Muscle layer of duodenum (tissue), 2 donors: ENCODE measurements at regions not wholly inside any gene's neighbourhood (a gene's known extent, or its start where the extent isn't known, plus 50 kb on each side); places are given as distances from the start of the nearest gene placed in this dataset.

Source experiments
- H3K27ac ChIP-seq: one replicate; pipeline ENCODE4 v1.7.0; 2013; ENCODE audit warnings: mild to moderate bottlenecking, low read length
- H3K27me3 ChIP-seq: one replicate; pipeline ENCODE4 v1.7.0; 2013; ENCODE audit warnings: low read depth, mild to moderate bottlenecking, control low read depth, low read length
- H3K36me3 ChIP-seq, 2 donors: one replicate each; pipeline ENCODE4 v1.7.0; 2013; ENCODE audit warnings: low read length in 2 of 2, control low read depth in 1 of 2, mild to moderate bottlenecking in 1 of 2; ENCODE audit not compliant: insufficient read depth in 2 of 2, control insufficient read depth in 1 of 2
- H3K4me1 ChIP-seq, 2 donors: one replicate each; pipeline ENCODE4 v1.7.0; 2013; ENCODE audit warnings: low read length in 2 of 2, mild to moderate bottlenecking in 2 of 2, control low read depth in 1 of 2, moderate library complexity in 1 of 2; ENCODE audit not compliant: insufficient read depth in 2 of 2, control insufficient read depth in 1 of 2
- H3K4me3 ChIP-seq, 2 donors: one replicate each; pipeline ENCODE4 v1.7.0; 2013; ENCODE audit warnings: low read length in 2 of 2, low read depth in 1 of 2, mild to moderate bottlenecking in 1 of 2
- H3K9me3 ChIP-seq, 2 donors: one replicate each; pipeline ENCODE4 v1.7.0; 2013; ENCODE audit warnings: low read length in 2 of 2, control low read depth in 1 of 2, mild to moderate bottlenecking in 1 of 2; ENCODE audit not compliant: control insufficient read depth in 1 of 2
- donor health status: healthy.

DNA sequence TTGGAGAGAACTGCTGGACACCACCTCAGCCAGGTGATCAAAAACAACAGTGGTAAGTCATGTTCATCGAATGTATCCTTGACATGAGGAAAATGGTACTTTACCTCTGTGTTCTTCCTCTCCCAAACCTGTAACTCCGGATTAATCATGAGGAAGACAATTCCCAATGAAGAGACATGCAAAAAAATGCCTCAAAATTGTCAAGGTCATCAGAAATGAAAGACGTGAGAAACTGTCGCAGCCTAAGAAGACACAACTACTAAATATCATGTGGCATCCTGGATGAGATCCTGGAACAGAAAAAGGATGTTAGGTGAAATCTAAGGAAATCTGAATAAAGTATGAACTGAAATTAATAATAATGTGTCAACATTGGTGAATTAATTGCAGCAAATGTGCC is 178.4 kb downstream of the LACC1 start:
- Histone ChIP-seq H3K27me3 (no peaks in the 10 kb centered on the region), H3K27ac (no peak overlapping the region), H3K4me3 (no peak overlapping the region), H3K36me3 (no peaks in the 10 kb centered on the region), H3K4me1 (no peaks in the 10 kb centered on the region), H3K9me3 (no peaks in the 10 kb centered on the region)

DNA sequence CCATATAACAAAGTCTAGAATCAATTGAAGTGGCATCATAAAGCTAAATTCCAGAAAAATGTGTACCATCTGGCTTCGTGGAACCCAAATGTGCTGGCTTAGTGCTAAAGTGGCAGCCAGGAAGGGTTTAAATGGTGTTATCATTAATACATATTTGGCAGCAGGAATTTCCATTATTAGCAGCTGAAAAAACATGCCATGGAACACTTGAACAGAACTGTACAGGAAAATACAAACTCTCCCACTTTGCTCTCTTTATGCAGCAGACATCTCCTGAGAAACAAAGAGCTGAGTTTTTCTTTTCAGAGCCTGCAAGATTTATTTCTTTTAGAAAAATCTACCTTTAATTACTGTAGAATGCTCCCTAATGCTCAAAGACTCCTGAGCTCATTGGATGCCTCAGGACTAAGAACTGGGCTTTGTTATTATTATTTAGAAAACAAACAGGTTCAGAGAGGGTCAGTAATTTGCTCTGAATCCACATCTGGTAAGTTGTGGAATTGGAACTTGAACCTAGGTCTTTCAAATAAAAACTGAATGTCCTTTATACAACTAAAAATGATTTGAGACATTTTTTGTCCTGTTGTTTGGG is 179.0 kb downstream of the LACC1 start:
- Histone ChIP-seq H3K4me1 (no peaks in the 10 kb centered on the region), H3K9me3 (no peaks in the 10 kb centered on the region), H3K27me3 (no peaks in the 10 kb centered on the region), H3K27ac (no peak overlapping the region), H3K36me3 (no peaks in the 10 kb centered on the region), H3K4me3 (no peak overlapping the region)

DNA sequence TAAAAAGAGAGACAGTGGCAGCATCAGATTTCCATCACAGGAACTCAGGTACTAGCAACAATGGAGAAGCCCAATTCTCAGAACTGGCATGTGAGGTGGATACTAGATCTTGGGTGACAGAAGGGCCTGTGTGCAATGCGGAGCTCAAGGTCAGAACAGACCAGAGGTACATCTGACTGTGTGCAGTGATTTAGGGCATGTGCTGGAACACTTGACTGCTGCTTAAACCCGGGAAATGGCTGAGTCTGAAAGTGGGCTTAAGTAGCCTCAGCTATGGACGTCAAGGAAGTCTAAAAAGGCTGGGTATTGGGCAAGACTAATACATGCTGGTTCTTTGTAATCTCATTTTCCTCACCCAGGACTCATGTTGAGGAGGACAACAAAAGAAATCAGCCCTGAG is 182.2 kb downstream of the LACC1 start:
- H3K27me3 ChIP-seq: no peaks in the 10 kb centered on the region
- H3K4me1 ChIP-seq: no peaks in the 10 kb centered on the region
- H3K36me3 ChIP-seq: no peaks in the 10 kb centered on the region
- H3K4me3 ChIP-seq: no peak overlapping the region
- H3K27ac ChIP-seq: no peak overlapping the region
- H3K9me3 ChIP-seq: no peaks in the 10 kb centered on the region

GRCh38 chr13:44063467-44063866 is 183.8 kb downstream of the LACC1 start:
- Histone ChIP-seq H3K4me1 (no peaks in the 10 kb centered on the region), H3K4me3 (no peak overlapping the region), H3K36me3 (no peaks in the 10 kb centered on the region), H3K9me3 (no peaks in the 10 kb centered on the region), H3K27ac (no peak overlapping the region), H3K27me3 (no peaks in the 10 kb centered on the region)

DNA sequence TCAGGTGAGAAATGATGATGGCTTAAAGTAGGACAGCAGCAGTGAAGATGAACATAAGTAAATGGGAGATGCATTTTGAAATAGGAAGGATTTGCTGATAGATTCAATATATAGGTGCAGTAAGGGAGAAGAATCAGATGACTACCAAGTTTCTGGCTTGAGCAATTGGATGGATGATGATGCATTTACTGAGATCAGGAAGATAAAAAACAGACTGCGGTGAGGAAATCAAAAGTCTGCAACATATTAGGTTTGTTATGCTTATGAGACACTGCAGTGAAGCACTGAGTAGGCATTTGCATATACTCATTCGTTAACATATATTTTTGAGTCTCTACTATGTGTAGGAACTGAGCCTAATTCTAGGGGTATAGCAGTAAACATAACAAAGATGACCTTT is 184.2 kb downstream of the LACC1 start:
- no peak overlapping the region for H3K4me3 ChIP-seq
- H3K27ac ChIP-seq: no peak overlapping the region

DNA sequence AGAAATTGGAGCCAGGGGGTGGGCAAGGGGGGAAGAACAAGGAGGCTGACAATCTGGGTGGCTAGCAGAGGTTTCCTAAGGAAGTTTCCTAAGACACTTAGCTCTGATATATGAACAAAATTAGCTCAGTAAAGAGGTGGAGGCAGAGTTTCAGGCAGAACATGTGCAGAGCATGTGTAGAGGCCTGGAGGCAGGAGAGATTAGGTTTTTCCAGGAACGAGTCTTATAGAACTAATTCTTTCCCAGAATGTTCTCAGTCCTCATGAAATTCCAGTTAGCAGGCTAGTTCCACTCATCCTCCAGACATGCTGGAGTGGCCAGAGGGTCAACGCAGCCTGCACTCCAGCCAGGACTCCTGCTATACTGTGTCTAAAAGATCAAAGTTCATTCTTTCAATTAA is 184.7 kb downstream of the LACC1 start:
- Histone ChIP-seq H3K27me3 (no peaks in the 10 kb centered on the region), H3K9me3 (no peaks in the 10 kb centered on the region), H3K27ac (no peak overlapping the region), H3K4me3 (no peak overlapping the region), H3K4me1 (no peaks in the 10 kb centered on the region), H3K36me3 (no peaks in the 10 kb centered on the region)

More for the DNA sequence above, 184.2 kb downstream of the LACC1 start:
- no peaks in the 10 kb centered on the region for H3K4me1 ChIP-seq
- no peaks in the 10 kb centered on the region for H3K36me3 ChIP-seq
- H3K9me3 ChIP-seq: no peaks in the 10 kb centered on the region
- H3K27me3 ChIP-seq: no peaks in the 10 kb centered on the region

DNA sequence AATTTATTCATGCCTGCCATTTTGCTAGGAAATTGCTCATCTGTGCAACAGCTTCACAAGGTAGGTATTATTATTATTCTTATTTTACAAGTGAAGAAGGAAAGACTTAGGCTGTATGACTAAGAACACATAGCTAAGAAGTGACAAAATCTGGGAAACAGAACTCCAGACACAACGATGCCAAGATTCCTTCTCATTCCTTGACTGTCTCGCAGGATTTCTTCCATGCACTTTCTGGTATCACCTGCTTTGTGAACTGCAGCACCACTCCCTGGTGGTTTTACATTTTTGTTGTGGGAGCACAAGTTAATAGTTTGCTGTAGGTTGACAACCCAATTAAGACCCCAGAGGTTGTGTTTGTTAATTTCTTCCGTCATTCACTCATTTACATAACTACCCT is 188.5 kb downstream of the LACC1 start:
- H3K4me3 ChIP-seq: no peak overlapping the region
- H3K36me3 ChIP-seq: no peaks in the 10 kb centered on the region
- H3K9me3 ChIP-seq: no peaks in the 10 kb centered on the region
- H3K27me3 ChIP-seq: no peaks in the 10 kb centered on the region
- no peaks in the 10 kb centered on the region for H3K4me1 ChIP-seq
- H3K27ac ChIP-seq: no peak overlapping the region

DNA sequence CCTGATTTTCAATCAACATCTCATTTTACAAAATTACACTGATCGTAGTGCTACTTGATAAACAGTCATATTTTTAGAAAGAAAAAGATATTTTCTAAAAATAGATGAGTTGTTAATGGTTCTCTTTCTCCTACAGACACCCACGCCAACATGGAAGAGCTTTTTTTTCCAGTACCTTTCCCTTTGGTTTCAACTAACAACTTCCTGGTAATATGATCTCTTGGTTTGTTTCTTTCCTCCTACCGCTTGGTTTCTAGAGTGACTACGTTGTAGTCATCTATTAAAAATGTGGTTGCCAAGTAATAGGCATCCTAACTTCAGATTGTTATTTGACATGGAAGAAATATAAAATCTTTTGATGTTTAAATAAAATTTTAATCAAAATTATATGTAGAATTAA is 189.0 kb downstream of the LACC1 start:
- Histone ChIP-seq H3K27me3 (no peaks in the 10 kb centered on the region), H3K9me3 (no peaks in the 10 kb centered on the region), H3K4me3 (no peak overlapping the region), H3K4me1 (no peaks in the 10 kb centered on the region), H3K27ac (no peak overlapping the region), H3K36me3 (no peaks in the 10 kb centered on the region)

- peaks cover 0 to 10% of the 10 kb centered on the region in 2 donors for H3K4me1 ChIP-seq
- H3K27ac ChIP-seq: no peak overlapping the region
- no peaks in the 10 kb centered on the region for H3K36me3 ChIP-seq
- no peak overlapping the region for H3K4me3 ChIP-seq
- no peaks in the 10 kb centered on the region for H3K27me3 ChIP-seq
- no peaks in the 10 kb centered on the region for H3K9me3 ChIP-seq
Measured at GRCh38 chr13:44072536-44072935, 192.8 kb downstream of the LACC1 start.

DNA sequence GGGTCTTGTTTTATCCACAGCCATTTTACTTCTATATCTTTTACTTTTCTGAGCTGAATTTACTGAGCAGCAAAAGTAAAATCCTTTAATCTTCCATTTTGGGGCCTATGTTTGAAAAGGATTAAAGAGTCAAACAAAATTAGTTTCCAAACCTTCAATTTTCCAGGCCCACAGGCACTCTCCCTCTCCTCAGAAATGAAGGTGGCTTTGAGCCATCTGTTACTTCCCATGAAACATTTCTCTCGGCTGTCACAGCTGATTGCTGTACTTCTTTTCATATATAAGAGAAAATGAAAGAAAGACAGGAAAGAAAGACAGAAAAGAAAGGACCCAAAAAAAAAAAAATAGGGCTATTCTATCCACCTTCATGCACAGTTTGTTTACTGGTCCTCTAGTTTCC is 194.9 kb downstream of the LACC1 start:
- Histone ChIP-seq H3K9me3 (no peaks in the 10 kb centered on the region), H3K4me1 (peaks cover 0 to 10% of the 10 kb centered on the region in 2 donors), H3K27me3 (no peaks in the 10 kb centered on the region), H3K4me3 (no peak overlapping the region), H3K36me3 (no peaks in the 10 kb centered on the region), H3K27ac (no peak overlapping the region)

- Histone ChIP-seq H3K4me3 (no peak overlapping the region), H3K27ac (no peak overlapping the region), H3K36me3 (no peaks in the 10 kb centered on the region), H3K27me3 (no peaks in the 10 kb centered on the region), H3K4me1 (peaks cover 0 to 10% of the 10 kb centered on the region in 2 donors), H3K9me3 (no peaks in the 10 kb centered on the region)
Measured at GRCh38 chr13:44075113-44075512, 195.4 kb downstream of the LACC1 start.

- Histone ChIP-seq H3K27me3 (no peaks in the 10 kb centered on the region), H3K36me3 (no peaks in the 10 kb centered on the region), H3K9me3 (no peaks in the 10 kb centered on the region), H3K4me3 (no peak overlapping the region), H3K27ac (no peak overlapping the region), H3K4me1 (peaks cover 0 to 10% of the 10 kb centered on the region in 2 donors)
Measured at GRCh38 chr13:44078806-44079376, 199.2 kb downstream of the LACC1 start.
